NCI-H226 (cell line): ENCODE measurements at regions not wholly inside any gene's neighbourhood (a gene's known extent, or its start where the extent isn't known, plus 50 kb on each side); places are given as distances from the start of the nearest gene placed in this dataset.
A peak's percentile ranks its signal among the peaks of the same experiment; 100 is the strongest.

ENCODE experiments used
- DNase-seq: peaks from one replicate; pipeline ENCODE4 v3.0.0-alpha.2; 2015

DNA sequence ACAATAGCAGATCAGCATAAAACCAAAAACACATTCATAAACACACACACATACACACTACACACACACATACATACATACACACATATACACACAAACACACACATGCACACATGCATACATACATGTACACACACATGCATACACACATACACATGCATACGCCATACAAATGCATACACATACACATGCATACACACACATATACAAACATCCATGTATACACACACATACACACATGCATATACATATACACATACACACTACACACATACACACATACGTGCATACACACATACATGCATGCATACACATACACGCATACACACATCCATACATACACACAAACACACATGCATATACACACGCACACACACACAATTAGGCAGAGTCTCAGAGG lies 490.1 kb downstream of the TNS1 start:
- no peak for DNase-seq

DNA sequence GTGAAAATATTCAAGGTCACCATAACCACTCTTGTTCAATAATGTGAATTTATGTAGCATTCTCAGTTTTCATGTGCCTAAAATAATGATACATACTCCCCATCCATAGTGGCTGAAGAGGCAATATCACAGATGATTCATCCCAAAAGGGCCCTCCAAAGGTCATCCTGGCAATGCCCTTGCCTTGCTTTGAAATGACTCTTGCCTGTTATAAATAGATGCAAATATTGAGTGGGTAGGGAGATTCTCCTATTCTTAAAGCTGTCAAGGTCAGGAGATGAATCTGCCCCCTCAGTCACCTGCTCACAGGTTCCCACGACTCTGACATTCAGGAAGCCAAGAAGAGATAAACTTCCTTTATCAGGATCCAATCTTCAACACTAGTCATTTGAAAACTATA lies 490.5 kb downstream of the TNS1 start:
- DNase-seq = no peak

DNA sequence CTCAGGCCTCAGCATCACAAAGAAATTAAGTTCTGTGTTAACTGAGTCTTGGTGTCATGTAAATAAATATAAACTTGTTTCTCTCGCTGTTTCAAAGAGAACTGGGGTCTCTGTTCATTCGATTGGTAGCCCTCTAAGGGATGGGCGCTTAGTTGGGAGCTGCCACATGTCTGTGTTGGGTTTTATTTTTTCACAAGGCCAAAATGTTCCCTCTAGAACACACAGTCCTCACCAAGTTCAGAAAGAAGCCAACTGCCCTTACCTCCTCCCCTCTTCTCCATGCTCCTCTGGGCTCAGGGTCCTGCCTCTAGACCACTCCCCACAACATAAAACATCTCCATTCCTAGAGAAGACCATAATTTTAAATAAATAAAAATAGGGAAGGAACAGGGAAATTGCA lies 490.9 kb downstream of the TNS1 start:
- no peak for DNase-seq

GRCh38 chr2:217510771-217511291 lies 492.0 kb downstream of the TNS1 start:
- DNase-seq = peak; percentile 36

GRCh38 chr2:217505303-217505702 lies 497.5 kb downstream of the TNS1 start:
- DNase-seq = no peak

DNA sequence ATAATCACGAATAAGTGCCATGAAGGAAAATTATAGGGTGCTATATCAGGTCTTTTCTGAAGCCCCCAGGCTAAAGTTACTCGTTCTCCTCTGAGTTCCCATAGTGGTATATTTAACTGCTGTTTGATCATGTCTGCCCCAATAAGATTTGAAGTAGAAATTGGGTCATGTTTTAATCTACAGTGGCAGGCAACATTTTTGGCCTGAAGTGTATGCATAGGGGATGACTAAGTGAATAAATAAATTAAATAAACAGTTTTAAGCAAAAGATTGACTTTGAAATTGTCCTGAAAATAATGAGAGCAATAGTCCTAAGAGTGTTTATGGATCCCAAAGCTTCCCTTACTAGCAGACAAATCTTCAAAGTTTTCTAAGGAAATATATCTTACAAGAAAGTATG lies 500.9 kb downstream of the TNS1 start:
- DNase-seq = no peak

DNA sequence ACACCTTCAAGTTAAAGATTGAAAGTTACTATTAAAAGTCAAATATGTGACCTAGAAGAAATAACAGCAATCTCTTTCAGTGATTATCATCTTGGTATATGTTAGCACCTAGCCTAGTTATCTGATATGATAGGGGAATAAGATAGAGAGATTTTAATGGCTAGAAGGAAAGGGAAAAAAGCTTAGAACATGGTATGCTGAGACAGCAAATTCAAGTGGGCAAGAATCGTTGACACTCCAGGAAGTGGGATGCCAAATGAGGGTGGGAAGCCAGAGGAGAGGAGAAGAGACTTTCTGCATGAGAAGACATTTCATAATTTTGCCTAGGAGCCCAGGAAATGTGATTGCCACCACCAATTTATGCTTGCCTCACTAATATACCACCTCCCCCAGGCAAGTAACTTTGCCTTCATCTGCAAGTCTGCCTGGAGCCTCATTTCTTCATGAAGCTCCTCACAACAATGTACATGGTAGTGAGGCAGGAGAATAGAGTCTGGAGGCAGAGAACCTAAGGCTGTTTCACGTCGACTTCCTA lies 504.9 kb downstream of the TNS1 start:
- DNase-seq = no peak

DNA sequence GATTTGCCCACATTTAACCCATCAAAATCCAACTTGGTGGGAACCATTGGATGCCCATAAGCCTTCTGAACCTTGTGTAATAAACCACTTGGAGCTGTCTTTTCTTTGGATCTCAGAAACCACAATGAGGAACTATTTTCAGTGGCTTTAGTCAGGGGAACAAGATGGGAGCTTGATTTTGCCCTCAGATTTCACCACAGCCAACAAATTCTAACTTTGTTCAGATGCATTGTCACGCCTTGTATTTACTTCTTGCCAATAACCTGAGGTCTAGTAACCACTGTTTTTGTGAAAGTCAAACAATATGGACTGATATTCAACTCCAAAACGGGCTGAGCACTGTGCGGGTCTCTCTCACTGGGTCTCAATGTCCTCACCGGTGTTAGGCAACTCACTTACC lies 508.2 kb downstream of the TNS1 start:
- DNase-seq = no peak

DNA sequence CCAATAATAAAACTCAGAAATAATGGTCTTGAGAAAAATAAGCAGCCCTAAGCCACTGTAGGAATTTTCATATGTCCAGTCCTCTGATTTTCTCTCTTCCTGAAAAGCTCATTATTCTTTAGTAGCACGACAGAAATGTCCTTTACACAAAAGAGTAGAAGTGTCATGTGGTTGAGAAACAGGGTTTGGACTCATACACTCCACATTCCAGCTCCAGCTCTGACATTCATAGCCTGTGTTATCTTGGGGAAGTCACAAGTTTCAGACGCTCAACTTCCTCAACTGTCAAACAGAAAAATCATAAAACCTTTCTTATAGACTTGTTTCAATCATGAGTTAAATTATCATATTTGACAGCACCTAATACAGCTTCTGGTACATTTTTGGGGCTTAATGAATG lies 511.5 kb downstream of the TNS1 start:
- DNase-seq = no peak

- no peak for DNase-seq
These were observed 513.4 kb downstream of the TNS1 start for GRCh38 chr2:217489145-217489960.

DNA sequence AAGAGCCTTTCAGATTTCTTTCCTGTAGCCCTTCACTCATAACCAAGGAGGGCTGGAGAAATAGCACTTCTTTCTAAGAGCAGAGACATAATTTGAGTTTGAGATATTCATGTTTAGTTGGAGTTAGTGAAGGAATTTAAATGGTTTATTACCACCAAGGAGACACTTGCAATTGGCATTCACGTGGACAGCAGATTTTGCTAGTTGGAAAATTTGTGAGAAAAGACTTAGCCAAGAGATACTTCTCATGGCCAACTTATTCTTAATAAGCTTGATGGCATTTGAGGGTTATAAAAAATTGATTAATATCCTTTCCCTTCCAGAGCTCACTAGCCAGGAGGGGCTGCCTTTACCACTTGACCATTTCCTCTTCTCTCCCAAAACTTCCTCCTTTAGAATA lies 518.7 kb downstream of the TNS1 start:
- DNase-seq = no peak

DNA sequence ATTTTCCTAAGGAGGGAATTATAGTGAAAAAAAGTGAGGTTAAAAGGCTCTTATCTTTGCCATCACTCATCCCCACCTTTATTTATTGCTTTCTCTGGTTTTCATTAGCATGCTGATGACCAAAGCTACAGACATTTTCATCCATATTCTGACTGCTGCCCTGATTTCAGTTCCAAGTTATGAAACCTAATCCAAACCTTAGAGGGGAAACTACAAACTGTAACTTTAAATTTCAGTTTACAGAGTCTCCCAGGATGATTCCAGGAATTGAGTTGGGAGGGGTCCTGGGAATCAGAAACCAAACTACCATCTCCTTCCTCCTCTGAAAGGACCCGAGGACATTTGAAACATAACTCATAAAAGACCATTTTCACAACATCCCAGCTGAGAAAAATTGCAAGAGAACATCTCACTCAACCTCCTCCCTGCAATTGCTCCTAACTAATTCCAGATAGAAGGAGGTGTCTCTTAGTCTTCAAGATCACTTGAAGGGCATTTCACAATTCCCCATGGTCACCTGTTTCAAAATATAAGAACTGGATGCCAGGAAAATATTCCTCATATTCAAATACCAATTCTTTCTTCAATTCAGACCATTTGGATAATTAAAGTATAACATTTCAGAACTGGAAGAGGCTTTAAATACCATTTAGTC lies 520.6 kb downstream of the TNS1 start:
- no peak for DNase-seq

DNA sequence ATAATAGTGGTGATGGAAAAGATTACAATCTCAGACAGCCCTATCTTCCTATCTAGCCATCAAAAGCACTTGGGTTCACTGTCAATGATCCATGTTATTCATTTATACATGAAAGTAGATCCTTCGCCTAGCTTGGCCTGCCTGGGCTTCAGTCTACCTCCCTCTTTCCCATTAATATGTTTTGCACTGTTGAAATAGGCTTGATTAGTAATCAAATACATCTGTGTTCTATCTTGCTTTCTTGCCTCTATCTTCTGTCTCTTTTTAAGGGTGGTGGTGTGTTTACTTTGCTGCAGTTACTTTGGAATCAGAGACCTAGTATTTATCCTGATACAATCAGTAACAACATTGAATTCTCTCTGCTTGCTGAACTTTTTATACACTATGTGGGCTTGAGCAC lies 521.2 kb downstream of the TNS1 start:
- no peak for DNase-seq

DNA sequence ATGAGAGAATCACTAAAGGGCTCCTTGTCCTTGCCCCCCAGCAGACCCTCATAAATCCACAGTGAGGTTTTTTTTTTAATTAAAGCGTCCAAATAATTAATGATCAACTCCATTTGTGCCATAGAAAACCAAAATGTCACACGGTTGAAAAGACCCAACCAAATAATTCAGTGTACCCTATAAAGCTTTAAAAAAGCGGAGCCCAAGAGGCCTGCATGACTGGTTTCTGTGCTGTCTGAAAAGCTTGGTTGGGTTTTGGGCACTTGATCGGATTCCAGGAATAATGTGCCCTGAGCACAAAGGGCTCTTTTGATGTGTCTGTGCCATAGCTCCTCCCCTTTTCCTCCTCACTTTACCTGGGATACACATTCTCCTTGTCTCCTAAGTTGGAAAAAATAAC lies 523.2 kb downstream of the TNS1 start:
- no peak for DNase-seq

GRCh38 chr2:217478831-217479455 lies 523.9 kb downstream of the TNS1 start:
- DNase-seq = no peak

- no peak for DNase-seq
These were observed 525.2 kb downstream of the TNS1 start for GRCh38 chr2:217477583-217477982.

DNA sequence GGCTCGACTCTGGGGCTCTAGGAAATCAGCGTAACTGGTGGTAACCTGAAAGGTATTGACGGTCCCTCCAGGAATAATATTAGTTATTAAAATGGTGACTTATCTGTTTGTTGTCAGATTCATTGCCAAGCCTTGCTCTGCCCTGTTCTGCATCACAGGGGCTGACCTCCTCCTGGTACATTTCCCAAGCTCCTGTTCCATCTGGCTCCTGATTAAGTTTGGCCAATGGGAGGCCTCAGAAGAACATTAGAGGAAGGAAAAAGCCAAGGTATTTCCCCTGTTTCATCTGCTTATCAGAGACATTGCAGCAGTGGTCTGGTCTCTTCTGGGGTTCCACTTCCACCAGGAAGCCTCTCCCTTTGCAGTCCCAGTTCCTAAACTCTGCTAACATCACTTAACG lies 527.0 kb downstream of the TNS1 start:
- DNase-seq = no peak

- no peak for DNase-seq
These were observed 527.7 kb downstream of the TNS1 start for GRCh38 chr2:217475101-217475500.

DNA sequence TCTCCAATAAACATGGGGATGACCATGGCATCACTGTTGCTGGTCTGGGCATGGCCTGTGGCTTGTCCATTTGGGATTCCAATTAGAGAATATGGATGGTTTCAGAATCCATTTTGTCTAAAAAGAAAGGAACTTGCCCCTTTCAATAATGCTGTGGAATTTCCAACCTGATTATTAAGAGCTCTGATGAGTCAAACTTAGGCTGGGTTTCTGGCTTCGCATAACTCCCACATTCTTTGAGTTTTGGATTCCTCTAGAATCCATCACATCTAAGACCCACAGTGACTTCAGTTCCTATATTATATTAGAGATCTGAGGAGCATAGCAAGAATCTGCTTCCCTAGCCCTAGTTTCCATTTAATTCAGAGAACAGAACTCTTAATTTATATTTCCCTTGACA lies 531.5 kb downstream of the TNS1 start:
- DNase-seq = peak; percentile 39

DNA sequence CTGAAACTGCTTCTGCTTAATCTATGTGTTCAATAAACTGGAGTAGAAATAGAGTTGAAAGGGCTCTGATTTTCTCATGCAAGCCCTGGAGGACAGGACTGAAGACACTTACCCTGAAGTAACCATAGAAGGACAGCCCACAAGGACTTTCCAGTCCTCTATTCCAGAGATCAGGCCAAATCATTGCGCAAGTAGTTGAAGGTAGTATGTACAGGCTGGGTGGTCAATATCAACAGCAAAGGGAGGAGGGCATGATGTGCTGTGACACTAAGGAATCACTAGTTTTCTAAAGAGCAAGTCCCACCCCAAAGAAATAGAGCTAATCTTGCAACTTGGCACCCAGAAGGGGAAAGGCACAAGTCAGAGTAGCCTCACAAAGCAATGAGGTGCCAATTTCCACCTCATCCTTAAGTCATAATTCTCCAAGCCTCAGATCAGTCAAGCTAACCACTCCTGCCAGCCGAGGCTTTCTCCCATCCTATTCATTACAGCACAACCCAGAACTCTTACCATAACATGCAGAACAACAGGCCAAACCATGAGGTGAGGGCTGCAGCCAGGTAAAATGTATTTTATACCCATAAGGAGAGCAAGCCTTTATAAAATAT lies 533.5 kb downstream of the TNS1 start:
- DNase-seq = peak; percentile 17

GRCh38 chr2:217468042-217468830 lies 534.6 kb downstream of the TNS1 start:
- DNase-seq = no peak

DNA sequence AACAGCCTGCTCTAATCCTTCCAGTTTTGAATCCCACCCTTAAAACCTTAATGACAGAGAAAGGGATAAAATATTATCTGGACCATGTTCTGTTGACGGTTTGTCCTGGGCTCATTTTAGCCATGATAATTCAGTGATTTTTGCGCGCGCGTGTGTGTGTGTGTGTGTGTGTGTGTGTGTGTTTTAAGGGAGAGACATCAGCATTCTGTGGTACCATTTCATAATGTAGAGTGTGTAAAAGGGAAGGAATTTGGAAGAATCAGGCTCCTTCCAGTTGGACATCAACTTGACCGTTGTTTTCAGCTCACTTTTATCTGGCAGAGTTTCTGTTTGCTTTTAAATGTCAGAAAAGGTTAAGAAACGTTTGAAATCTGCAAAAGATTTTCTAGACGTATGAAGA lies 535.5 kb downstream of the TNS1 start:
- DNase-seq = no peak
